Sigmoid colon (tissue), 4 donors: ENCODE measurements at regions not wholly inside any gene's neighbourhood (a gene's known extent, or its start where the extent isn't known, plus 50 kb on each side); places are given as distances from the start of the nearest gene placed in this dataset.

Experiments
- EP300 ChIP-seq, 4 donors: sonication (generic); formaldehyde crosslinking; IDR thresholded peaks; one replicate each; pipeline ENCODE4 v1.6.1; 2017; ENCODE audit warnings: antibody characterized with exemption in 4 of 4
- TF ChIP-seq, protein P1 (sequence below), 4 experiments: fragments of 450-650 bp in 3 of 4; fragments of 200-600 bp in 1 of 4; IDR thresholded peaks; one replicate each; pipeline ENCODE4 v1.5.1; 2016 to 2019; ENCODE audit warnings: antibody characterized with exemption in 4 of 4, mild to moderate bottlenecking in 3 of 4, moderate library complexity in 2 of 4

GRCh38 chr5:4164167-4164566 lies 568.5 kb downstream of the IRX1 start:
- no peak for TF ChIP-seq EP300 (IDR thresholded peaks at IDR 0.05)
- TF ChIP-seq, protein P1, sequence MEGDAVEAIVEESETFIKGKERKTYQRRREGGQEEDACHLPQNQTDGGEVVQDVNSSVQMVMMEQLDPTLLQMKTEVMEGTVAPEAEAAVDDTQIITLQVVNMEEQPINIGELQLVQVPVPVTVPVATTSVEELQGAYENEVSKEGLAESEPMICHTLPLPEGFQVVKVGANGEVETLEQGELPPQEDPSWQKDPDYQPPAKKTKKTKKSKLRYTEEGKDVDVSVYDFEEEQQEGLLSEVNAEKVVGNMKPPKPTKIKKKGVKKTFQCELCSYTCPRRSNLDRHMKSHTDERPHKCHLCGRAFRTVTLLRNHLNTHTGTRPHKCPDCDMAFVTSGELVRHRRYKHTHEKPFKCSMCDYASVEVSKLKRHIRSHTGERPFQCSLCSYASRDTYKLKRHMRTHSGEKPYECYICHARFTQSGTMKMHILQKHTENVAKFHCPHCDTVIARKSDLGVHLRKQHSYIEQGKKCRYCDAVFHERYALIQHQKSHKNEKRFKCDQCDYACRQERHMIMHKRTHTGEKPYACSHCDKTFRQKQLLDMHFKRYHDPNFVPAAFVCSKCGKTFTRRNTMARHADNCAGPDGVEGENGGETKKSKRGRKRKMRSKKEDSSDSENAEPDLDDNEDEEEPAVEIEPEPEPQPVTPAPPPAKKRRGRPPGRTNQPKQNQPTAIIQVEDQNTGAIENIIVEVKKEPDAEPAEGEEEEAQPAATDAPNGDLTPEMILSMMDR (IDR thresholded peaks at IDR 0.05), result no peak
